ENCODE measurements at regions not wholly inside any gene's neighbourhood (a gene's known extent, or its start where the extent isn't known, plus 50 kb on each side); places are given as distances from the start of the nearest gene placed in this dataset.

GRCh38 chr12:125312471-125312870, 247.2 kb downstream of the AACS start:
- TF ChIP-seq CTCF (IDR thresholded peaks at IDR 0.05) (no peak), EZH2 (IDR thresholded peaks at IDR 0.05) (no peak)
